ENCODE measurements at regions not wholly inside any gene's neighbourhood (a gene's known extent, or its start where the extent isn't known, plus 50 kb on each side); places are given as distances from the start of the nearest gene placed in this dataset.

GRCh38 chr2:103785956-103786355, 1024.1 kb downstream of the TMEM182 start:
- TF ChIP-seq CTCF (IDR thresholded peaks at IDR 0.05) (no peak), POLR2AphosphoS5 (IDR thresholded peaks at IDR 0.05) (no peak), POLR2A (IDR thresholded peaks at IDR 0.05) (no peak), EP300 (IDR thresholded peaks at IDR 0.05) (no peak)

All from upper lobe of left lung (tissue), 4 donors.